SK-N-SH (cell line): ENCODE measurements at regions not wholly inside any gene's neighbourhood (a gene's known extent, or its start where the extent isn't known, plus 50 kb on each side); places are given as distances from the start of the nearest gene placed in this dataset.

ENCODE experiments used
- CTCF ChIP-seq: fragments of 200-600 bp; sonication (generic); IDR thresholded peaks from 2 replicates; pipeline ENCODE4 v1.6.1; 2017; ENCODE audit warnings: antibody characterized with exemption, mild to moderate bottlenecking, moderate library complexity
- EP300 ChIP-seq, 2 experiments: IDR thresholded peaks; 2 replicates each; pipeline versions ENCODE4 v1.4.0 to v1.6.1; 2012; ENCODE audit warnings: borderline replicate concordance in 1 of 2, low read depth in 1 of 2, low read length in 1 of 2
- EZH2phosphoT487 ChIP-seq: fragments of 200-600 bp; sonication (generic); IDR thresholded peaks from 2 replicates; pipeline ENCODE4 v1.6.1; 2017; ENCODE audit warnings: low read depth, mixed run types, mild to moderate bottlenecking, antibody characterized with exemption, moderate library complexity, borderline replicate concordance
- FOSL2 ChIP-seq: IDR thresholded peaks from 2 replicates; pipeline ENCODE4 v1.4.0; 2012; ENCODE audit warnings: low read depth, mild to moderate bottlenecking, moderate library complexity, borderline replicate concordance
- IRF3 ChIP-seq: fragments of 150-350 bp; IDR thresholded peaks from 2 replicates; pipeline ENCODE4 v1.6.1; 2016; ENCODE audit warnings: mild to moderate bottlenecking, low read depth, low read length
- JUND ChIP-seq: IDR thresholded peaks from 2 replicates; pipeline ENCODE4 v1.4.0; 2012
- NFIC ChIP-seq: IDR thresholded peaks from 2 replicates; pipeline ENCODE4 v1.4.0; 2012; ENCODE audit warnings: borderline replicate concordance
- POLR2AphosphoS5 ChIP-seq: IDR thresholded peaks from 2 replicates; pipeline ENCODE4 v1.6.1; 2012; ENCODE audit warnings: low read depth, low read length
- RAD21 ChIP-seq: IDR thresholded peaks from 2 replicates; pipeline ENCODE4 v1.6.1; 2012; ENCODE audit warnings: mild to moderate bottlenecking, low read length
- RCOR1 ChIP-seq: fragments of 150-350 bp; IDR thresholded peaks from 2 replicates; pipeline ENCODE4 v1.6.1; 2017; ENCODE audit warnings: antibody characterized with exemption, low read length
- REST ChIP-seq: IDR thresholded peaks from 2 replicates; pipeline ENCODE4 v1.6.1; 2012; ENCODE audit warnings: mild to moderate bottlenecking, low read depth, low read length, moderate library complexity
- TAF1 ChIP-seq: IDR thresholded peaks from 2 replicates; pipeline ENCODE4 v1.6.1; 2012; ENCODE audit warnings: low read depth, mild to moderate bottlenecking, low read length, moderate library complexity, borderline replicate concordance
- TEAD4 ChIP-seq: IDR thresholded peaks from 2 replicates; pipeline ENCODE4 v1.4.0; 2012; ENCODE audit warnings: mild to moderate bottlenecking, borderline replicate concordance; ENCODE audit not compliant: insufficient read depth
- USF2 ChIP-seq: fragments of 150-350 bp; IDR thresholded peaks from 2 replicates; pipeline ENCODE4 v1.6.1; 2017; ENCODE audit warnings: antibody characterized with exemption, low read length, low read depth, borderline replicate concordance

GRCh38 chr13:33956346-33956745 lies 138.4 kb downstream of the RFC3 start:
- TF ChIP-seq FOSL2 = no peak
- TF ChIP-seq CTCF = no peak
- TF ChIP-seq EP300 (IDR thresholded peaks at IDR 0.05; ENCODE audit: borderline replicate concordance in 1 of 2, low read depth in 1 of 2, low read length in 1 of 2) = no peak
- TF ChIP-seq JUND = no peak
- no peak for TF ChIP-seq USF2
- TF ChIP-seq NFIC = no peak
- TF ChIP-seq POLR2AphosphoS5 = no peak
- no peak for TF ChIP-seq RCOR1
- TF ChIP-seq RAD21 = no peak
- no peak for TF ChIP-seq TEAD4
- no peak for TF ChIP-seq IRF3
- TF ChIP-seq TAF1 = no peak
- no peak for TF ChIP-seq EZH2phosphoT487
- no peak for TF ChIP-seq REST
